Body of pancreas (tissue), 4 donors: ENCODE measurements at regions not wholly inside any gene's neighbourhood (a gene's known extent, or its start where the extent isn't known, plus 50 kb on each side); places are given as distances from the start of the nearest gene placed in this dataset.

Source experiments
- ATAC-seq: fragments of 150-250 bp; one replicate; pipeline ENCODE4 v1.9.1; 2016
- DNase-seq, 4 donors: peaks; one replicate each; pipeline ENCODE4 v3.0.0-alpha.2; 2019
- H3K27ac ChIP-seq, 4 donors: fragments of 200-600 bp; sonication (generic); 1 replicate in 3 of 4; 2 replicates in 1 of 4; pipeline versions ENCODE4 v1.5.1 to v1.6.1; 2016 to 2019; ENCODE audit warnings: mild to moderate bottlenecking in 1 of 4, mixed read lengths in 1 of 4, moderate library complexity in 1 of 4
- H3K27me3 ChIP-seq, 2 donors: fragments of 200-600 bp; sonication (generic); one replicate each; pipeline ENCODE4 v1.6.0; 2016; ENCODE audit warnings: mild to moderate bottlenecking in 1 of 2
- H3K36me3 ChIP-seq, 2 donors: fragments of 200-600 bp; sonication (generic); replicated peaks in 1 of 2; 2 replicates each; pipeline ENCODE4 v1.5.1; 2016; ENCODE audit warnings: low read depth in 2 of 2; ENCODE audit not compliant: insufficient read depth in 1 of 2
- H3K4me1 ChIP-seq: fragments of 200-600 bp; sonication (generic); one replicate; pipeline ENCODE4 v1.6.0; 2016
- H3K4me3 ChIP-seq, 2 donors: fragments of 200-600 bp; sonication (generic); 1 replicate in 1 of 2; 2 replicates in 1 of 2; pipeline ENCODE4 v1.5.1; 2016 to 2019
- H3K9me3 ChIP-seq, 3 donors: fragments of 200-600 bp; sonication (generic); 1 replicate in 2 of 3; 2 replicates in 1 of 3; pipeline ENCODE4 v1.5.1; 2016
- POLR2A ChIP-seq, 3 donors: fragments of 450-650 bp; IDR thresholded peaks; one replicate each; pipeline ENCODE4 v1.6.1; 2016; ENCODE audit warnings: antibody characterized with exemption in 3 of 3, mild to moderate bottlenecking in 2 of 3
- WGBS, 2 donors: methylation state at CpG; one replicate each; pipeline ENCODE4 v1.1.5; 2017; 5-methylcytosine and 5-hydroxymethylcytosine counted together
- intact Hi-C: fragments of 100-400 bp; cut with DNase I; formaldehyde crosslinking; loops from one replicate; pipeline ENCODE4 v1.15.1; 2023
- TF ChIP-seq, protein P1 (sequence below), 7 experiments: fragments of 450-650 bp in 4 of 7; fragments of 200-600 bp in 3 of 7; sonication (generic) in 3 of 7; IDR thresholded peaks; one replicate each; pipeline ENCODE4 v1.5.1; 2016 to 2019; ENCODE audit warnings: antibody characterized with exemption in 7 of 7

DNA sequence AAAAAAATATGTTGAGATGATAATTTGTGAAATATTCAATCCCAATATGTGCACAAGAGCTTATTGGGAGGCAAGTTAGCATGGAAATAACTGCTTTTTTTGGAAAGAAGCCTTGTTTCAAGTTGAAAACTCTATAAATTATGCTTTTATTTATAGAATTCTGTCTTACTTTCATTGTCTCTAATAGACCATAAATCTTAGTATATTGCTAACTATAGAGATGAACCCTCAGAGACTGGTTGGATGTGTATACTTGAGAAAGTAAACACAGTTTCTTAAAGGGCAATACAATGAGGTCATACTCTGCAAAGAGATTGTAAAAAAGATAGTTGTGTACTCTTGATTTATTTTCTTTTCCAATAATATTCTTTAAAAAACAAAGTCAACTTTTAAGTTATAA, 530.3 kb downstream of the SPATA31D1 start:
- Histone ChIP-seq H3K27me3 (no peaks in the 10 kb centered on the region), H3K4me1 (peaks cover 8% of the 10 kb centered on the region), H3K27ac (no peak overlapping the region), H3K4me3 (no peak overlapping the region), H3K36me3 (no peaks in the 10 kb centered on the region), H3K9me3 (no peaks in the 10 kb centered on the region)
- DNase-seq (no peak), ATAC-seq (no peak)
- TF ChIP-seq, protein P1, sequence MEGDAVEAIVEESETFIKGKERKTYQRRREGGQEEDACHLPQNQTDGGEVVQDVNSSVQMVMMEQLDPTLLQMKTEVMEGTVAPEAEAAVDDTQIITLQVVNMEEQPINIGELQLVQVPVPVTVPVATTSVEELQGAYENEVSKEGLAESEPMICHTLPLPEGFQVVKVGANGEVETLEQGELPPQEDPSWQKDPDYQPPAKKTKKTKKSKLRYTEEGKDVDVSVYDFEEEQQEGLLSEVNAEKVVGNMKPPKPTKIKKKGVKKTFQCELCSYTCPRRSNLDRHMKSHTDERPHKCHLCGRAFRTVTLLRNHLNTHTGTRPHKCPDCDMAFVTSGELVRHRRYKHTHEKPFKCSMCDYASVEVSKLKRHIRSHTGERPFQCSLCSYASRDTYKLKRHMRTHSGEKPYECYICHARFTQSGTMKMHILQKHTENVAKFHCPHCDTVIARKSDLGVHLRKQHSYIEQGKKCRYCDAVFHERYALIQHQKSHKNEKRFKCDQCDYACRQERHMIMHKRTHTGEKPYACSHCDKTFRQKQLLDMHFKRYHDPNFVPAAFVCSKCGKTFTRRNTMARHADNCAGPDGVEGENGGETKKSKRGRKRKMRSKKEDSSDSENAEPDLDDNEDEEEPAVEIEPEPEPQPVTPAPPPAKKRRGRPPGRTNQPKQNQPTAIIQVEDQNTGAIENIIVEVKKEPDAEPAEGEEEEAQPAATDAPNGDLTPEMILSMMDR (IDR thresholded peaks at IDR 0.05): no peak
- TF ChIP-seq POLR2A (IDR thresholded peaks at IDR 0.05): no peak
- intact Hi-C loops: no loop called here

DNA sequence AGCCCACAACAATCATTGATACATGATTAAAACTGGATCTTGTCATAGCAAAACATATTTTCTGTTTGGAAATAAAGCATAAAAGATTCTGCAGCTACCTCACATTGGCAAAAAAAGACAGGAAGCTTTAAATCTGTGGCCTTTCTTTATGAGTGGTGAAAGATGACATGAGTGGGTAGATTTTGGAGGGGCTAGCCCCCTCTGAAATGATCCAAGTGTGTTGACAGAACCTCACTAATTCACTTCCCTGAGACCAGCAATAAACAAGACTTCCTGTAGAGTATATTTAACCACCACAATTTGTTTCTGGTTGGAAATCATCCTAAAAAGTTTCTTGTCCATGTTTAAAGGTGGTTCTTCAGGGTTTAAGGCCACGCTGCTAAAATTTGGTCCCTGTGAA, 530.8 kb downstream of the SPATA31D1 start:
- no peak for DNase-seq
- 75 to 82% methylated on average over 1 of the region's 1 CpG for WGBS, 2 donors
- H3K27ac ChIP-seq: no peak overlapping the region
- no peak for ATAC-seq
- no peak overlapping the region for H3K4me3 ChIP-seq
- no peaks in the 10 kb centered on the region for H3K27me3 ChIP-seq
- H3K4me1 ChIP-seq: peaks cover 4% of the 10 kb centered on the region
- intact Hi-C loops: no loop called here
- H3K9me3 ChIP-seq: no peaks in the 10 kb centered on the region
- no peaks in the 10 kb centered on the region for H3K36me3 ChIP-seq
- TF ChIP-seq POLR2A (IDR thresholded peaks at IDR 0.05): no peak
- TF ChIP-seq, protein P1 (IDR thresholded peaks at IDR 0.05): no peak

DNA sequence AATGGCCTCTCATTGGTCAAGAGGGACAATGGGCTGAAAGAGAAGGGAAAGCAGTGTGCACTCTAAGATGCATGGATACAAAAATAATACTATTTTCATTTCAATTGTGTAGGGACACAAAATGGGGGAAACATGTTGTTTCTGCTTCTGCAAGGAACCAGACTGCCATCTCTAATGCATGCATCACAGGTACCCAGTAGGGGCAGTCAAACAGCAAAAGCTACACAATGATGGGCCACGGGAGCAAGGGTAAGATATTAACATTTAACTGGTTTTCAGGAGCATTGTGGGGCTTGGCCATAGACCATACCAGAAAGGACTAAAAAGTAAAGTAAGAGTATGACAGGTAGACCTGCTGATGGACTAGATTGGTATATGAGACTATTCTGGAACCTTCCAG, 535.8 kb downstream of the SPATA31D1 start:
- no peak overlapping the region for H3K4me3 ChIP-seq
- H3K36me3 ChIP-seq: no peaks in the 10 kb centered on the region
- intact Hi-C loops: no loop called here
- no peaks in the 10 kb centered on the region for H3K9me3 ChIP-seq
- ATAC-seq (no peak), DNase-seq (no peak)
- TF ChIP-seq, protein P1 (IDR thresholded peaks at IDR 0.05): no peak
- TF ChIP-seq POLR2A (IDR thresholded peaks at IDR 0.05): no peak
- no peaks in the 10 kb centered on the region for H3K4me1 ChIP-seq
- no peak overlapping the region for H3K27ac ChIP-seq
- no peaks in the 10 kb centered on the region for H3K27me3 ChIP-seq
- WGBS, 2 donors: 77 to 95% methylated on average over 1 of the region's 1 CpG

DNA sequence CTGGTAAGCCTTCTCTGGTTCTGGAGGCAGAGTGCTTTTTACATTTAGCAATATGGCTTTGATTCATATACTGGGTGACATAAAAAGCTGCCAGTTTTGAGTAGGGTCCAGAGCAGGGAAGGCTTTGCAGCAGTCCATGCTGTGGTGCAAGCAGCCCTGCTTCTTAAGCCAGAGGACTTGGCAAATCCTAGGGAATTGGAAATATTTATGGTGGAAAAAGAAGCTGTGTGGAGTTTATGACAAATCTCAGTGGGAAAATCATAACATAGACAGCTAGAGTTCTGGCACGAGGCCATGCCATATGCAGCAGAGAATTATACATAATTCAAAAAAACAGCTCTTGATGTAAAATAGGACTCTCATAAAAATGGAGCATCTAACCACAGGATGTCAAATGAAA, 536.4 kb downstream of the RASEF start:
- no peak for DNase-seq
- 32 to 41% methylated on average over 1 of the region's 1 CpG for WGBS, 2 donors
- no peak for ATAC-seq

DNA sequence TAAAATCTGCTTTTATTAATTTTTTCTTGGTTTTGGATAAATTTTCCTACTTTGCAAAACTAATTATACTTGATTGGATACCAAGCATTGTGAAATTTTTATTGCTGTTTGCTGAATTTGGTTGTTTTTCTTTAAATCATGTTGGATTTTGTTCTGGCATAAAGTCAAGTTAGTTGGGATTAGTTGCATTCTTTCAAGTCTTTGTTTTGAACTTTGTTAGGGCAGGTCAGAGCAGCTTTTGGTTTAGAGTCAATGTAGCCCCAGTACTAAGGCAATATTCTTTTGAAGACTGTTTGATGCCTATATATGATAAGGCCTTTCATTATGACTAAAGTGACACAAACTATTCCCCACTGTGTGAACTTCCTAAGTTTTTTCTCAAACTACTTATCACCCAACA, 531.1 kb downstream of the RASEF start:
- no peaks in the 10 kb centered on the region for H3K36me3 ChIP-seq
- no peaks in the 10 kb centered on the region for H3K9me3 ChIP-seq
- H3K27ac ChIP-seq: no peak overlapping the region
- H3K4me1 ChIP-seq: no peaks in the 10 kb centered on the region
- ATAC-seq: no peak
- H3K27me3 ChIP-seq: no peaks in the 10 kb centered on the region
- intact Hi-C loops: loop anchor here (10.0 kb wide), 1 partner anchor 433 kb away; no protein-coding TSS in a partner anchor
- DNase-seq: no peak
- no peak overlapping the region for H3K4me3 ChIP-seq
- no peak for TF ChIP-seq POLR2A (IDR thresholded peaks at IDR 0.05)
- TF ChIP-seq, protein P1 (IDR thresholded peaks at IDR 0.05): no peak

More for the DNA sequence above, 536.4 kb downstream of the RASEF start:
- Histone ChIP-seq H3K27me3 (no peaks in the 10 kb centered on the region), H3K4me3 (no peak overlapping the region), H3K36me3 (no peaks in the 10 kb centered on the region), H3K27ac (no peak overlapping the region), H3K9me3 (no peaks in the 10 kb centered on the region), H3K4me1 (no peaks in the 10 kb centered on the region)
- TF ChIP-seq, protein P1 (IDR thresholded peaks at IDR 0.05): no peak
- no peak for TF ChIP-seq POLR2A (IDR thresholded peaks at IDR 0.05)
- intact Hi-C loops: no loop called here
